ENCODE measurements at regions not wholly inside any gene's neighbourhood (a gene's known extent, or its start where the extent isn't known, plus 50 kb on each side); places are given as distances from the start of the nearest gene placed in this dataset.

DNA sequence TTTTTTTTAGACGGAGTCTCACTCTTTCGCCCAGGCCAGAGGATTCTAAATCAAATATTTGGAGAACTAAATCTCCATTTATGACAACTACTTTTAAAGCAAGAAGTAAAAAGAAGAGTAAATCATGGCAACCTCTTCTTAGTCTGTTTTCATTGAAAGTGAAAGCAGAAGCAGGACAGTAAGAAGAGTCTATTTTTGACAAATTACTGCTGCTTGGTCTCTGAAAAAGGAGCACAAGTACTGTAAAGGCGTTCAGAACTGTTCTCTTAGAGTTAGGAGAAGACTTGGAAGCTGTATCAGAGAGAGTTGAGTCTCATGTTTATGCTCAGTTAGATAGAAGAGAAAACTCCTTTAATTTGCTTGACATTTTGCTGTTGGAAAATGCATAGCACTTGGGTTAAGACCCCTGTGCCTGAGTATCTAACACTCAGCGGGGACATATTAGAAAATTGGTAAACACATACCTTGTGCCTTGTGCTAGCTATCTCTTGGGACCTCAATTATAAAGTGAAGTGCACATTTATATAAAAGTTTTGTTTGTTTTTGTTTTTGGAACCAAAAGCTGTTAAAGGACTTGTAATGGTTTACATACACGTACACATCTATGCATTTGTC lies 433.0 kb downstream of the ANKRD7 start:
- WGBS: 92% methylated on average over 2 of the region's 5 CpGs

DNA sequence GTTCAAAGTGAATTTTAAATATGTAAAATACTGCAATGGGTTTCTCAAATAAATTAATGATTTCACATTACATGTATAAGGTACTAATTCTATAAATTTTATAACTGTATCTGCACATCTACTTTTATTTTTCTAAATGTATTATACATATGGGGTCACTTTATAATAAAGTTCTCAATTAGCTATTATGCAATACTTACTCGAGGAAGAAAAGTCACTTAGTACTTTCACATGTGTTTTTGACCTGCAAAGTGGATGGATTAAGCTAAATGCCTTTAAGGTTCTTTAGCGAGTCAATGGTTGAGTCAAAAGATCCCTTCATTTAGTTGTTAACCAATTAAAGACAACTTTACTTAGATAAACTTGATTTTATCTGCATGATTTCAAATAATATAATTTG lies 437.8 kb downstream of the ANKRD7 start:
- Histone ChIP-seq H3K27me3 (ENCODE audit: control insufficient read depth in 1 of 2, insufficient read depth in 1 of 2, low read length in 2 of 2) (no peaks in the 10 kb centered on the region), H4K8ac (ENCODE audit: low read length) (no peak overlapping the region), H2AFZ (ENCODE audit: low read depth, low read length) (no peak overlapping the region), H2BK5ac (ENCODE audit: low read depth, low read length, poor library complexity, severe bottlenecking) (no peak overlapping the region), H3K18ac (ENCODE audit: low read depth in 1 of 2, low read length in 2 of 2) (no peak overlapping the region), H2BK15ac (ENCODE audit: low read depth, poor library complexity, severe bottlenecking) (no peak overlapping the region), H3K4me1 (ENCODE audit: control insufficient read depth, insufficient read depth, low read depth, low read length) (no peaks in the 10 kb centered on the region), H3K79me1 (replicated peaks; ENCODE audit: low read length, poor library complexity, severe bottlenecking) (no peaks in the 10 kb centered on the region), H2AK5ac (ENCODE audit: low read length, severe bottlenecking) (no peak overlapping the region), H3K27ac (ENCODE audit: low read length, poor library complexity, severe bottlenecking) (no peak overlapping the region), H3K4me2 (ENCODE audit: low read length, poor library complexity, severe bottlenecking) (no peak overlapping the region), H3K4ac (ENCODE audit: low read depth in 1 of 2, low read length in 2 of 2) (no peak overlapping the region), H3K14ac (ENCODE audit: low read length in 2 of 2) (no peak overlapping the region), H2BK12ac (ENCODE audit: low read length in 2 of 2) (no peak overlapping the region), H3K36me3 (ENCODE audit: control insufficient read depth in 1 of 2, insufficient read depth in 2 of 2, low read depth in 1 of 2, low read length in 2 of 2) (no peaks in the 10 kb centered on the region), H3K4me3 (ENCODE audit: insufficient read depth in 1 of 2, low read depth in 1 of 2, low read length in 2 of 2) (no peak overlapping the region), H3K23ac (ENCODE audit: low read length in 2 of 2) (no peak overlapping the region), H4K91ac (ENCODE audit: low read length) (no peak overlapping the region), H3K9ac (ENCODE audit: low read length) (no peak overlapping the region), H3K9me3 (ENCODE audit: control insufficient read depth, low read length) (no peaks in the 10 kb centered on the region), H2BK120ac (ENCODE audit: low read depth, low read length) (no peak overlapping the region)
- no CpG with 5 or more reads among the region's 2 CpGs for WGBS
- no peak for DNase-seq

More for the DNA sequence above, 433.0 kb downstream of the ANKRD7 start:
- H3K36me3 ChIP-seq (ENCODE audit: control insufficient read depth in 1 of 2, insufficient read depth in 2 of 2, low read depth in 1 of 2, low read length in 2 of 2): no peaks in the 10 kb centered on the region
- H2BK12ac ChIP-seq (ENCODE audit: low read length in 2 of 2): no peak overlapping the region
- H3K27me3 ChIP-seq (ENCODE audit: control insufficient read depth in 1 of 2, insufficient read depth in 1 of 2, low read length in 2 of 2): no peaks in the 10 kb centered on the region
- H3K14ac ChIP-seq (ENCODE audit: low read length in 2 of 2): no peak overlapping the region
- H2BK5ac ChIP-seq (ENCODE audit: low read depth, low read length, poor library complexity, severe bottlenecking): no peak overlapping the region
- no peak overlapping the region for H3K23ac ChIP-seq (ENCODE audit: low read length in 2 of 2)
- no peak overlapping the region for H3K18ac ChIP-seq (ENCODE audit: low read depth in 1 of 2, low read length in 2 of 2)
- no peaks in the 10 kb centered on the region for H3K79me1 ChIP-seq (replicated peaks; ENCODE audit: low read length, poor library complexity, severe bottlenecking)
- H3K4me1 ChIP-seq (ENCODE audit: control insufficient read depth, insufficient read depth, low read depth, low read length): no peaks in the 10 kb centered on the region
- DNase-seq: peak; percentile 30
- H3K27ac ChIP-seq (ENCODE audit: low read length, poor library complexity, severe bottlenecking): no peak overlapping the region
- H4K8ac ChIP-seq (ENCODE audit: low read length): no peak overlapping the region
- no peak overlapping the region for H2AFZ ChIP-seq (ENCODE audit: low read depth, low read length)
- no peak overlapping the region for H2AK5ac ChIP-seq (ENCODE audit: low read length, severe bottlenecking)
- no peak overlapping the region for H3K4me2 ChIP-seq (ENCODE audit: low read length, poor library complexity, severe bottlenecking)
- H4K91ac ChIP-seq (ENCODE audit: low read length): no peak overlapping the region
- no peak overlapping the region for H3K4ac ChIP-seq (ENCODE audit: low read depth in 1 of 2, low read length in 2 of 2)
- no peak overlapping the region for H2BK15ac ChIP-seq (ENCODE audit: low read depth, poor library complexity, severe bottlenecking)
- no peaks in the 10 kb centered on the region for H3K9me3 ChIP-seq (ENCODE audit: control insufficient read depth, low read length)
- H2BK120ac ChIP-seq (ENCODE audit: low read depth, low read length): no peak overlapping the region
- no peak overlapping the region for H3K4me3 ChIP-seq (ENCODE audit: insufficient read depth in 1 of 2, low read depth in 1 of 2, low read length in 2 of 2)
- no peak overlapping the region for H3K9ac ChIP-seq (ENCODE audit: low read length)

DNA sequence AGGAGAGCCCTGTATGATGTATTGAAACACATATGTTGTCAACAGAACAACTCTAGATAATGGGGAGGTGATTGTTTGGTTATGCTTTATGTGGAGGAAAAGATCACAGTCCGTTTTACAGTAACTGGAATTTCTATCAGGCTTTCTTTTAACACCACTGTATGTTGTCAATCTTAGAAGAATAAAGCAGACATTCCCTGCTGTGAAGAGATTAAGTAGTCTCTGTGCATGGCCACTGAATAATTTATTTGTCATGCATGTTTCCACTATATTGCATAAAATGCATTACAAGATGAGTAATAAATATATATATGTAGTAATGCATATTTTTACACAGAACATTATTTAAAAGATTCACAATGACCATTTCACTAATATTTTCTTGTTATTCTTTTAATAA lies 440.0 kb downstream of the ANKRD7 start:
- no peaks in the 10 kb centered on the region for H3K36me3 ChIP-seq (ENCODE audit: control insufficient read depth in 1 of 2, insufficient read depth in 2 of 2, low read depth in 1 of 2, low read length in 2 of 2)
- DNase-seq: no peak

DNA sequence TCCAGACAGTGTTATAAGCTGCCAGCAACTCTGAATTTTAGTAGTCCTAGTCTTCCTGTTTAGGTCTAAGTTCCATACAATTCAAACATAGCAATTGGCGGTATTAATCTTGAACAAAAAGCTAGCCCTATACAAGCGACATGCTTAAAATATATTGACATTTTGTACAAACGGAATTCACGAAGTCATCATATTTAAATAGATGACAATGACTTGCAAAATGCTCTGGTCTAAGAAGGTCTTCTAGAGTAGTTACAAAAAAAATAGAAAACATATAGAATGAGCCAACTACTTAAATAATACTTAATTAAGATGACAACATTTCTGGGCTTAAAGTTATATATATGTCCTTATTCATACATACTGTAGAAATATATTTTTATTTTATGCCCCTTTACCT lies 446.6 kb downstream of the ANKRD7 start:
- Histone ChIP-seq H4K8ac (ENCODE audit: low read length) (no peak overlapping the region), H3K27ac (ENCODE audit: low read length, poor library complexity, severe bottlenecking) (no peak overlapping the region), H3K4me2 (ENCODE audit: low read length, poor library complexity, severe bottlenecking) (no peak overlapping the region), H4K91ac (ENCODE audit: low read length) (no peak overlapping the region), H2AK5ac (ENCODE audit: low read length, severe bottlenecking) (no peak overlapping the region), H3K4me3 (ENCODE audit: insufficient read depth in 1 of 2, low read depth in 1 of 2, low read length in 2 of 2) (no peak overlapping the region), H3K79me1 (replicated peaks; ENCODE audit: low read length, poor library complexity, severe bottlenecking) (no peaks in the 10 kb centered on the region), H2BK5ac (ENCODE audit: low read depth, low read length, poor library complexity, severe bottlenecking) (no peak overlapping the region), H3K4ac (ENCODE audit: low read depth in 1 of 2, low read length in 2 of 2) (no peak overlapping the region), H3K14ac (ENCODE audit: low read length in 2 of 2) (no peak overlapping the region), H2AFZ (ENCODE audit: low read depth, low read length) (no peak overlapping the region), H3K27me3 (ENCODE audit: control insufficient read depth in 1 of 2, insufficient read depth in 1 of 2, low read length in 2 of 2) (no peaks in the 10 kb centered on the region), H2BK15ac (ENCODE audit: low read depth, poor library complexity, severe bottlenecking) (no peak overlapping the region), H3K36me3 (ENCODE audit: control insufficient read depth in 1 of 2, insufficient read depth in 2 of 2, low read depth in 1 of 2, low read length in 2 of 2) (no peaks in the 10 kb centered on the region), H2BK12ac (ENCODE audit: low read length in 2 of 2) (no peak overlapping the region), H3K23ac (ENCODE audit: low read length in 2 of 2) (no peak overlapping the region), H3K9me3 (ENCODE audit: control insufficient read depth, low read length) (no peaks in the 10 kb centered on the region), H3K18ac (ENCODE audit: low read depth in 1 of 2, low read length in 2 of 2) (no peak overlapping the region), H3K9ac (ENCODE audit: low read length) (no peak overlapping the region), H2BK120ac (ENCODE audit: low read depth, low read length) (no peak overlapping the region), H3K4me1 (ENCODE audit: control insufficient read depth, insufficient read depth, low read depth, low read length) (no peaks in the 10 kb centered on the region)
- DNase-seq: no peak
- WGBS: 100% methylated on average over 1 of the region's 4 CpGs

More for the DNA sequence above, 440.0 kb downstream of the ANKRD7 start:
- H3K27me3 ChIP-seq (ENCODE audit: control insufficient read depth in 1 of 2, insufficient read depth in 1 of 2, low read length in 2 of 2): no peaks in the 10 kb centered on the region
- H2AK5ac ChIP-seq (ENCODE audit: low read length, severe bottlenecking): no peak overlapping the region
- H4K91ac ChIP-seq (ENCODE audit: low read length): no peak overlapping the region
- H3K27ac ChIP-seq (ENCODE audit: low read length, poor library complexity, severe bottlenecking): no peak overlapping the region
- H3K18ac ChIP-seq (ENCODE audit: low read depth in 1 of 2, low read length in 2 of 2): no peak overlapping the region
- H2BK15ac ChIP-seq (ENCODE audit: low read depth, poor library complexity, severe bottlenecking): no peak overlapping the region
- H2BK5ac ChIP-seq (ENCODE audit: low read depth, low read length, poor library complexity, severe bottlenecking): no peak overlapping the region
- H3K14ac ChIP-seq (ENCODE audit: low read length in 2 of 2): no peak overlapping the region
- no peak overlapping the region for H4K8ac ChIP-seq (ENCODE audit: low read length)
- no peaks in the 10 kb centered on the region for H3K9me3 ChIP-seq (ENCODE audit: control insufficient read depth, low read length)
- no peak overlapping the region for H3K23ac ChIP-seq (ENCODE audit: low read length in 2 of 2)
- H3K79me1 ChIP-seq (replicated peaks; ENCODE audit: low read length, poor library complexity, severe bottlenecking): no peaks in the 10 kb centered on the region
- no peak overlapping the region for H2AFZ ChIP-seq (ENCODE audit: low read depth, low read length)
- H2BK120ac ChIP-seq (ENCODE audit: low read depth, low read length): no peak overlapping the region
- H3K4me2 ChIP-seq (ENCODE audit: low read length, poor library complexity, severe bottlenecking): no peak overlapping the region
- H3K4me1 ChIP-seq (ENCODE audit: control insufficient read depth, insufficient read depth, low read depth, low read length): no peaks in the 10 kb centered on the region
- no peak overlapping the region for H2BK12ac ChIP-seq (ENCODE audit: low read length in 2 of 2)
- WGBS: no CpG with 5 or more reads among the region's 1 CpG
- no peak overlapping the region for H3K4me3 ChIP-seq (ENCODE audit: insufficient read depth in 1 of 2, low read depth in 1 of 2, low read length in 2 of 2)
- H3K4ac ChIP-seq (ENCODE audit: low read depth in 1 of 2, low read length in 2 of 2): no peak overlapping the region
- H3K9ac ChIP-seq (ENCODE audit: low read length): no peak overlapping the region

Measured in mesenchymal stem cell (in vitro differentiated cells and primary cell).